Neuronal stem cell (in vitro differentiated cells): ENCODE measurements at regions not wholly inside any gene's neighbourhood (a gene's known extent, or its start where the extent isn't known, plus 50 kb on each side); places are given as distances from the start of the nearest gene placed in this dataset.

ENCODE experiments used
- DNase-seq: peaks from one replicate; pipeline ENCODE4 v3.0.0-alpha.2; 2013; ENCODE audit warnings: low spot score
- H2AFZ ChIP-seq: one replicate; pipeline ENCODE4 v1.6.1; 2013; ENCODE audit warnings: mild to moderate bottlenecking, low read length, inconsistent platforms
- H2AK5ac ChIP-seq: 2 replicates; pipeline ENCODE4 v1.6.1; 2013; ENCODE audit warnings: low read depth, mild to moderate bottlenecking, inconsistent platforms, low read length, moderate library complexity, mixed read lengths
- H2BK120ac ChIP-seq: 2 replicates; pipeline ENCODE4 v1.6.1; 2013; ENCODE audit warnings: low read depth, mild to moderate bottlenecking, inconsistent platforms, low read length, moderate library complexity, mixed read lengths
- H2BK12ac ChIP-seq: one replicate; pipeline ENCODE4 v1.6.1; 2013; ENCODE audit warnings: low read length, inconsistent platforms
- H2BK15ac ChIP-seq: 2 replicates; pipeline ENCODE4 v1.6.1; 2013; ENCODE audit warnings: mild to moderate bottlenecking, low read length, inconsistent platforms, mixed read lengths
- H2BK5ac ChIP-seq: one replicate; pipeline ENCODE4 v1.6.1; 2013; ENCODE audit warnings: inconsistent platforms, mild to moderate bottlenecking, low read length, moderate library complexity
- H3K14ac ChIP-seq: one replicate; pipeline ENCODE4 v1.6.1; 2013; ENCODE audit warnings: low read length, inconsistent platforms
- H3K18ac ChIP-seq: 2 replicates; pipeline ENCODE4 v1.6.1; 2013; ENCODE audit warnings: low read length, inconsistent platforms
- H3K23ac ChIP-seq: 2 replicates; pipeline ENCODE4 v1.6.1; 2013; ENCODE audit warnings: low read depth, mild to moderate bottlenecking, mixed read lengths, low read length, inconsistent platforms; ENCODE audit not compliant: poor library complexity
- H3K27ac ChIP-seq: replicated peaks from 3 replicates; pipeline ENCODE4 v1.5.1; 2013; ENCODE audit warnings: low read length, inconsistent platforms
- H3K27me3 ChIP-seq, 3 experiments: 2 replicates each; pipeline ENCODE4 v1.6.1; 2013; ENCODE audit warnings: low read length in 3 of 3, mild to moderate bottlenecking in 2 of 3, inconsistent platforms in 1 of 3, low read depth in 1 of 3, mixed read lengths in 1 of 3, moderate library complexity in 1 of 3; ENCODE audit not compliant: control insufficient read depth in 3 of 3, insufficient read depth in 3 of 3
- H3K36me3 ChIP-seq, 2 donors: replicated peaks in 1 of 2; 2 replicates each; pipeline ENCODE4 v1.6.1; 2013; ENCODE audit warnings: low read length in 2 of 2; ENCODE audit not compliant: control insufficient read depth in 2 of 2, insufficient read depth in 2 of 2
- H3K4ac ChIP-seq: 2 replicates; pipeline ENCODE4 v1.6.1; 2013; ENCODE audit warnings: inconsistent platforms, mild to moderate bottlenecking, low read length, moderate library complexity
- H3K4me1 ChIP-seq, 2 donors: 1 replicate in 1 of 2; 2 replicates in 1 of 2; pipeline ENCODE4 v1.6.1; 2013; ENCODE audit warnings: low read length in 2 of 2, low read depth in 1 of 2; ENCODE audit not compliant: control insufficient read depth in 2 of 2, insufficient read depth in 1 of 2
- H3K4me2 ChIP-seq: one replicate; pipeline ENCODE4 v1.6.1; 2013; ENCODE audit warnings: mild to moderate bottlenecking, low read length, inconsistent platforms; ENCODE audit not compliant: insufficient read depth, poor library complexity, severe bottlenecking
- H3K4me3 ChIP-seq, 2 donors: 2 replicates each; pipeline ENCODE4 v1.5.1; 2013; ENCODE audit warnings: low read length in 2 of 2, mild to moderate bottlenecking in 2 of 2, inconsistent platforms in 1 of 2, moderate library complexity in 1 of 2
- H3K79me1 ChIP-seq: one replicate; pipeline ENCODE4 v1.6.1; 2013; ENCODE audit warnings: low read depth, mild to moderate bottlenecking, inconsistent platforms, low read length, moderate library complexity
- H3K9ac ChIP-seq: one replicate; pipeline ENCODE4 v1.6.1; 2013; ENCODE audit warnings: mild to moderate bottlenecking, low read depth, low read length, inconsistent platforms; ENCODE audit not compliant: poor library complexity
- H3K9me3 ChIP-seq, 2 donors: replicated peaks in 1 of 2; 2 replicates each; pipeline versions ENCODE3 to v1.6.1; 2013; ENCODE audit warnings: low read length in 2 of 2, mild to moderate bottlenecking in 2 of 2, inconsistent platforms in 1 of 2, low read depth in 1 of 2, mixed read lengths in 1 of 2, moderate library complexity in 1 of 2; ENCODE audit not compliant: control insufficient read depth in 2 of 2, insufficient read depth in 1 of 2
- H4K8ac ChIP-seq: one replicate; pipeline ENCODE4 v1.6.1; 2013; ENCODE audit warnings: low read depth, mild to moderate bottlenecking, inconsistent platforms, low read length, moderate library complexity
- H4K91ac ChIP-seq: one replicate; pipeline ENCODE4 v1.6.1; 2013; ENCODE audit warnings: low read length, low read depth, mild to moderate bottlenecking, inconsistent platforms; ENCODE audit not compliant: poor library complexity
- WGBS, 2 donors: extraction: QIAGEN DNeasy Blood & Tissue Kit; methylation state at CpG; one replicate each; pipeline ENCODE4 v1.1.7; 2013; ENCODE audit warnings: missing lambda C conversion rate in 2 of 2, mixed read lengths in 1 of 2; ENCODE audit not compliant: insufficient read length in 2 of 2, insufficient replicate concordance in 1 of 2; ENCODE audit errors: extremely low coverage in 2 of 2; 5-methylcytosine and 5-hydroxymethylcytosine counted together

DNA sequence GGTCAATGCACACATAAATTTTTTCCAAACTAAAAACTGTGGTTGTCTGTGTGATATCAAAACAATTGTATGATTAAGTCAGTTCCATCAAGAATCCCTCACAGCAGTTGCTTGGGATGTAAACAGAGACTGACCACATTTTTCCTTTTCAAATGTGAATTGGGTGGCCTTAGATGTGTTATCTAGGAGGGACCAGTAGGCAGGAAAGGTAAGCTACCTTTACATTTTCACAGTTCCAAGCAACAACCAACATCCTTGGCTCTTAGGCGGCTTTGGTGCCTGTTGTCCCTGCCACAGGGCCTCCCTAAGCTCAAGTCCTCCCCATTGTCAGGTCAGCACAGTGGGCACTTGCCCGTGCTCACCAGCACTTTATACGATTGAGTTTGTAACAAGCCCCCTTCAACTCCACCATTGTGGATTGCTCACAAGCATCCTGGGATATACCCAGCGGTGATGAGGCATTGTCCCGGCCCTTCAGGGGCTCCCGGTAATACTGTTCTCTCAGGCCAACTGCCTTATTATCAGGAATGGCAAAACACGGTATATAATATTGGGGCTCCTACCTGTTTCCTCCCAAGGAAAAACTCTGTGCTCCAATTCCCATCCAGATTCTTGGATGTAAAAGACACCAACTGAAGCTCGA lies 114.9 kb upstream of the ANKRD1 start:
- Histone ChIP-seq H3K9me3 (no peaks in the 10 kb centered on the region), H2AFZ (no peak overlapping the region), H2AK5ac (no peak overlapping the region), H3K4me1 (peaks cover 11 to 33% of the 10 kb centered on the region in 2 donors), H2BK120ac (no peak overlapping the region), H3K4me2 (no peak overlapping the region), H3K36me3 (no peaks in the 10 kb centered on the region), H4K8ac (no peak overlapping the region), H3K27ac (no peak overlapping the region), H2BK12ac (no peak overlapping the region), H2BK5ac (no peak overlapping the region), H3K27me3 (no peaks in the 10 kb centered on the region), H4K91ac (no peak overlapping the region), H2BK15ac (no peak overlapping the region), H3K79me1 (no peaks in the 10 kb centered on the region), H3K4me3 (no peak overlapping the region), H3K18ac (no peak overlapping the region), H3K9ac (no peak overlapping the region), H3K14ac (no peak overlapping the region), H3K23ac (no peak overlapping the region), H3K4ac (no peak overlapping the region)
- no peak for DNase-seq
- WGBS, 2 donors = no CpG with 5 or more reads among the region's 8 CpGs

DNA sequence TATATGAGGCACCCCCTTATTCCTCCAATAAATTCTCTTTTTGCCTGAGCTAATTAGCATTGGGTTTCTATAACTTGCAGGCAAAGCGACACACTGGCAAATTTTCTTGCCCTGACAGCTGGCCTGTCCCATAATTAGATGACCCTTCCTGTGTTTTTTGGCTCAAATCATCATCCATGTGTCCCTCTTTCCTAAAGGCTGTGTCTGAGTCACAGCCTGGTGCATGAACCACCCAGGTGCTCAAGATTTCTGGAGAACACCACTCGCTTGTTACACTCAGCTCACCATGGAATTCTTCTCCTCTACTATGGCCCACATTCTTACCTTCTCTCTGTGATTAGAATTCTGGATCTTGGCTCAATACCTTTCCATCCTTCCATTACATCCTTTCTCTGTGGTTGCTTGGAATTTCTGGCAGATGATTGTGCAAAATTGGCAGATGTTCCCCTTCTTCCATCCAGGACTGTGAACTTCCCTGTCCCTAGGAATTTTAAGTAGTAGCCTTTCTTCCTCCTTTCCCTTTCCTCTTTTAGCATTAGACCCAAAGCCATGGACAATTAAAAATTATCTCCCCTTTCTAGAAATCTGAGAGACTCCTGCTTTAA lies 116.0 kb upstream of the ANKRD1 start:
- H2BK5ac ChIP-seq = no peak overlapping the region
- H3K27ac ChIP-seq = no peak overlapping the region
- H3K36me3 ChIP-seq = no peaks in the 10 kb centered on the region
- no peak overlapping the region for H2BK12ac ChIP-seq
- H3K27me3 ChIP-seq = no peaks in the 10 kb centered on the region
- H3K4me1 ChIP-seq = peaks cover 11 to 33% of the 10 kb centered on the region in 2 donors
- no peak overlapping the region for H4K91ac ChIP-seq
- no peak overlapping the region for H3K18ac ChIP-seq
- no peak overlapping the region for H2BK15ac ChIP-seq
- H3K4ac ChIP-seq = no peak overlapping the region
- H3K4me3 ChIP-seq = no peak overlapping the region
- DNase-seq = no peak
- H2AK5ac ChIP-seq = no peak overlapping the region
- no peak overlapping the region for H2AFZ ChIP-seq
- H2BK120ac ChIP-seq = no peak overlapping the region
- H3K4me2 ChIP-seq = no peak overlapping the region
- no CpG with 5 or more reads among the region's 2 CpGs for WGBS, 2 donors
- H4K8ac ChIP-seq = no peak overlapping the region
- H3K23ac ChIP-seq = no peak overlapping the region
- no peak overlapping the region for H3K14ac ChIP-seq
- H3K79me1 ChIP-seq = no peaks in the 10 kb centered on the region
- no peak overlapping the region for H3K9ac ChIP-seq
- no peaks in the 10 kb centered on the region for H3K9me3 ChIP-seq

DNA sequence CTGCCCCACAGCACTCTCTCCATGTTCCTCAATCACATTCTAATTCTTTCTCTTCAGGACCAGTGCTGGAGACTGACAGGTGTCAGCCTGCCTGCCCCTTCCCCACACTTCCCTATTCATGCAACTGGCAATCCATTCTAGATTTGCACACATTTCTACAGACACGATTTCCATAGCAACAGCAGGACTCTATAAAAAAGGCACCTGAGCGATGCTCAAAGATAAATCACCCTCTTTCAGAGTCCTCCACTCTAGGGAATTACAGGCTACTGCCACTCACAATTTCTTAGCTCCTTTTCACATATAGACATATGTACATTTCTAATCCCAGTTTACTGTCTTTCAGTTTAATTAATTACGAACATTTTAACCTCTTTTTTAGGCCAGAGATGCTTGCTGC lies 118.1 kb upstream of the ANKRD1 start:
- Histone ChIP-seq H4K91ac (no peak overlapping the region), H2AK5ac (no peak overlapping the region), H3K79me1 (no peaks in the 10 kb centered on the region), H2AFZ (no peak overlapping the region), H2BK15ac (no peak overlapping the region), H3K4me1 (peaks cover 7 to 22% of the 10 kb centered on the region in 2 donors), H3K27me3 (no peaks in the 10 kb centered on the region), H3K4ac (no peak overlapping the region), H2BK5ac (no peak overlapping the region), H3K18ac (no peak overlapping the region), H3K9me3 (no peaks in the 10 kb centered on the region), H3K14ac (no peak overlapping the region), H3K9ac (no peak overlapping the region), H3K36me3 (no peaks in the 10 kb centered on the region), H4K8ac (no peak overlapping the region), H2BK120ac (no peak overlapping the region), H3K27ac (no peak overlapping the region), H3K4me2 (no peak overlapping the region), H2BK12ac (no peak overlapping the region), H3K23ac (no peak overlapping the region), H3K4me3 (no peak overlapping the region)
- no peak for DNase-seq
- WGBS, 2 donors = no CpG with 5 or more reads among the region's 3 CpGs

DNA sequence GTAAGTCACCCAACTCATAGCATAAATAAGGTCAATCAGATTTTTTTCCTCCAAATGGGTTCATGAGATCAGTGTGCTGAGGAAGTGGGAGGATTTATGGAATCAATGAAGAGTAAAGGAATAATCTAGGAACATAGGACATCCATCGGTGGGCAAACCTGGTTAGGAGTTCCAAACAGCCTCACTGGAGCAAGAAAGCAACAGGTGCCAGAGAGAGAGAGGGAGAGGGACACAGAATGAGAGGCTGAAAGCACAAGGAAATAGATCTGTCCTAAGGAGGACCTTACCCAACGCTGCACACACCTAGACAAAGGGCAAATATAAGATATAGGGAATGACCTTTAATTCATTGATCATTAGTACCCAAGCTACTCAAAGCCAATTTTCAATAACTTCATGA lies 119.5 kb upstream of the ANKRD1 start:
- no peak overlapping the region for H3K9ac ChIP-seq
- H4K91ac ChIP-seq = no peak overlapping the region
- no peak overlapping the region for H2AFZ ChIP-seq
- H3K9me3 ChIP-seq = peaks cover 0 to 1% of the 10 kb centered on the region in 2 donors
- no peak overlapping the region for H3K23ac ChIP-seq
- WGBS, 2 donors = no CpG with 5 or more reads among the region's 2 CpGs
- no peak overlapping the region for H4K8ac ChIP-seq
- no peak overlapping the region for H3K14ac ChIP-seq
- H3K4me2 ChIP-seq = no peak overlapping the region
- no peaks in the 10 kb centered on the region for H3K36me3 ChIP-seq
- H3K27ac ChIP-seq = no peak overlapping the region
- no peaks in the 10 kb centered on the region for H3K27me3 ChIP-seq
- no peak overlapping the region for H2BK5ac ChIP-seq
- H3K4me3 ChIP-seq = no peak overlapping the region
- H3K4me1 ChIP-seq = peaks cover 3 to 16% of the 10 kb centered on the region in 2 donors
- H3K4ac ChIP-seq = no peak overlapping the region
- no peaks in the 10 kb centered on the region for H3K79me1 ChIP-seq
- no peak overlapping the region for H2BK15ac ChIP-seq
- no peak for DNase-seq
- no peak overlapping the region for H2BK120ac ChIP-seq
- no peak overlapping the region for H2AK5ac ChIP-seq
- H2BK12ac ChIP-seq = no peak overlapping the region
- H3K18ac ChIP-seq = no peak overlapping the region
